ENCODE measurements at regions not wholly inside any gene's neighbourhood (a gene's known extent, or its start where the extent isn't known, plus 50 kb on each side); places are given as distances from the start of the nearest gene placed in this dataset.

DNA sequence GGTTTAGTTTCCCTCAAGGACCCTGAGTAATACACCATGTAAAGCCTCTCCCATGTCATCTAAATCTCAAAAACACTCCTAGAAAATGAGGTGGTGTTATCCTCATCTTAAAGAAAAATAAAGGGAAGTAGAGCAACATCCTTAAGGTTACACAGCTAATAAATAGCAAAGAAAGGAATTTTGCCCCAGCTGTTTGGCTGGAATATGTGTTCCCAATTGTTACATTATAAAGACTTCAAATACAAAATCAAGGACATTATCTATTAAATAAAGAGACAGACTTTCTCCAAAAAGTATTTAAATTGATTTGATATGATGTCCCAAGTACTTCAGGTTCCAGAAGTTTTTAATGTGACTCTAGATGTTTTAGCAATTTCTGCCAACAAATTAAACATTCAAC lies 57.9 kb upstream of the IL15 start:
- TF ChIP-seq POLR2A (IDR thresholded peaks at IDR 0.05): no peak
- TF ChIP-seq, protein P1, sequence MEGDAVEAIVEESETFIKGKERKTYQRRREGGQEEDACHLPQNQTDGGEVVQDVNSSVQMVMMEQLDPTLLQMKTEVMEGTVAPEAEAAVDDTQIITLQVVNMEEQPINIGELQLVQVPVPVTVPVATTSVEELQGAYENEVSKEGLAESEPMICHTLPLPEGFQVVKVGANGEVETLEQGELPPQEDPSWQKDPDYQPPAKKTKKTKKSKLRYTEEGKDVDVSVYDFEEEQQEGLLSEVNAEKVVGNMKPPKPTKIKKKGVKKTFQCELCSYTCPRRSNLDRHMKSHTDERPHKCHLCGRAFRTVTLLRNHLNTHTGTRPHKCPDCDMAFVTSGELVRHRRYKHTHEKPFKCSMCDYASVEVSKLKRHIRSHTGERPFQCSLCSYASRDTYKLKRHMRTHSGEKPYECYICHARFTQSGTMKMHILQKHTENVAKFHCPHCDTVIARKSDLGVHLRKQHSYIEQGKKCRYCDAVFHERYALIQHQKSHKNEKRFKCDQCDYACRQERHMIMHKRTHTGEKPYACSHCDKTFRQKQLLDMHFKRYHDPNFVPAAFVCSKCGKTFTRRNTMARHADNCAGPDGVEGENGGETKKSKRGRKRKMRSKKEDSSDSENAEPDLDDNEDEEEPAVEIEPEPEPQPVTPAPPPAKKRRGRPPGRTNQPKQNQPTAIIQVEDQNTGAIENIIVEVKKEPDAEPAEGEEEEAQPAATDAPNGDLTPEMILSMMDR (IDR thresholded peaks at IDR 0.05): no peak
